ENCODE measurements at regions not wholly inside any gene's neighbourhood (a gene's known extent, or its start where the extent isn't known, plus 50 kb on each side); places are given as distances from the start of the nearest gene placed in this dataset.

- TF ChIP-seq EZH2 (IDR thresholded peaks at IDR 0.05; ENCODE audit: borderline replicate concordance, insufficient read depth, low read depth, low read length, poor library complexity, severe bottlenecking), result no peak
- TF ChIP-seq CTCF (IDR thresholded peaks at IDR 0.05), result no peak
These were observed 69.5 kb downstream of the TPRA1 start for GRCh38 chr3:127520993-127521392.
